GM12874 (cell line): ENCODE measurements at regions not wholly inside any gene's neighbourhood (a gene's known extent, or its start where the extent isn't known, plus 50 kb on each side); places are given as distances from the start of the nearest gene placed in this dataset.

Source experiments
- TF ChIP-seq, protein P1 (sequence below): IDR thresholded peaks from 2 replicates; pipeline ENCODE4 v1.5.1; 2011; ENCODE audit warnings: low read depth, mild to moderate bottlenecking, control low read depth, low read length, moderate library complexity; ENCODE audit not compliant: insufficient read depth

DNA sequence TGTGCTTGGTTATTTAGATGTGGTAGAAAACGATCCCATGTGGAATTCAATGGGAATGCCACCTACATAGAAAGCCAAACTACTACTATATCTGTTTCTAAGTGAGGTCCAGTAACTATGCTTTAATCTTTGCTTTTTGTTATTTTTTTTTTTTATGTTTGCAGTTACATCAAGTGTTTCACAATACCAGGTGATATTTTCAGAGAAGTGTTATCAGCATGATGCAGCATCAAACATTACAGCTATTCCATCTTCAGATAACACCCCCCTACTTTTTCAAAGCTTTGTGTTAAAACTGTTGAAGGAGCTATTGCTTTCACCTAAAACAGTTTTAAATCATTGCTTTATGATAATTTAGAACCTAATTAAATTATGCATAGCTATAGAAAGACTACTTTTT lies 163.8 kb upstream of the SLC16A7 start:
- TF ChIP-seq, protein P1, sequence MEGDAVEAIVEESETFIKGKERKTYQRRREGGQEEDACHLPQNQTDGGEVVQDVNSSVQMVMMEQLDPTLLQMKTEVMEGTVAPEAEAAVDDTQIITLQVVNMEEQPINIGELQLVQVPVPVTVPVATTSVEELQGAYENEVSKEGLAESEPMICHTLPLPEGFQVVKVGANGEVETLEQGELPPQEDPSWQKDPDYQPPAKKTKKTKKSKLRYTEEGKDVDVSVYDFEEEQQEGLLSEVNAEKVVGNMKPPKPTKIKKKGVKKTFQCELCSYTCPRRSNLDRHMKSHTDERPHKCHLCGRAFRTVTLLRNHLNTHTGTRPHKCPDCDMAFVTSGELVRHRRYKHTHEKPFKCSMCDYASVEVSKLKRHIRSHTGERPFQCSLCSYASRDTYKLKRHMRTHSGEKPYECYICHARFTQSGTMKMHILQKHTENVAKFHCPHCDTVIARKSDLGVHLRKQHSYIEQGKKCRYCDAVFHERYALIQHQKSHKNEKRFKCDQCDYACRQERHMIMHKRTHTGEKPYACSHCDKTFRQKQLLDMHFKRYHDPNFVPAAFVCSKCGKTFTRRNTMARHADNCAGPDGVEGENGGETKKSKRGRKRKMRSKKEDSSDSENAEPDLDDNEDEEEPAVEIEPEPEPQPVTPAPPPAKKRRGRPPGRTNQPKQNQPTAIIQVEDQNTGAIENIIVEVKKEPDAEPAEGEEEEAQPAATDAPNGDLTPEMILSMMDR = no peak

DNA sequence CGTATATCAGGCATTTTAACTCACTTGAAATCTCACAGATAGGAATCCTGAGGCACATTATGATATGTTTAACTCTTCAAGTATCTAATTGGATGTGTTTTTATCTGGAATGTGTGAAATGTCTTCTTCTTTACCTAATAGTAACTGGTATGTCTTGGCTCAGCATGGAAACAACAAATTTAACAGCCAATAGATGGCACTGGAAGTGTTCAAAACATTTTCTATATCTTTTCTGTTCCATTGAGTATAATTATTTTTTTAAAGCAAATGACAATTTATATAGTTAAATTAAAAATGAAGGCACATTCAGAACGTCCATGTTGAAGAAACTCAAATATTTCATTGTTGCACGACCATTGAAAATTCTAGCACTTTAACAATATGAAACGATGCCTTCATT lies 164.6 kb upstream of the SLC16A7 start:
- TF ChIP-seq, protein P1 = no peak

DNA sequence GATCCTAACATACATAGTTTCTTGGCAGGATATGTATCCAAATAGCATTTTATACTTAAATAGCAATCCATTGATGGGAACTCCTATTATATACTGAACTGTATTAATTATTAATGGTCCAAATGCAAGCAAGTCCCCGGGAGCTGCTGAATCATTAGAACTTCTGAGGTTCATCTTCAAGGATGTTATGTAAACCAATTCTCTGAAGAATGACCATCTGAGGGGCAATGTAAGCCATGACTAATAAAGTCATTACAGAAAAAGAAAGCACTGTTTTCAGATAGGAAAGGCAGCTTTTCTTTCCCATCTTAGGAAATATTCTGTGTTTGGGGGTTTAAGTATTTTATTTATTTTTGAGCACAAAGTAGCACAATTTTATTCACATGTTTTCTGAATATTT lies 166.1 kb upstream of the SLC16A7 start:
- TF ChIP-seq, protein P1 = no peak

DNA sequence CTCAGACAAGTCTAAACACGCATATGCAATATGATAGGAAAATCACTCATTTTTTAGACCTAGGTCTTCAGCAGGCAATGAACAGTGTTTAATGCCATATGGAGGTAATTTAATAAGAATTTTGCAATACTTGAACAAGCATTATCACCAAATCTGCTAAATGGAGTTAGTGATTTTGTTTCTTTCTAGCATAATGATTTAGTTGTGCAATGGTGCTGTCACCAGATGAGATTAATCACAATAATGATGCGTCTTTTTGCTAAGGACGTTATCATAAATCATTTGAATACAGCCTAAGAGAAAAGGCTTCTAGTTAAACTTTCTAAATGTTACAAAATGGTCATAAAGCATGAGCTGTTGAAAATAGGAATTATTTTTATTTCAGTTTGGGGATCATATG lies 170.0 kb upstream of the SLC16A7 start:
- TF ChIP-seq, protein P1 = no peak

DNA sequence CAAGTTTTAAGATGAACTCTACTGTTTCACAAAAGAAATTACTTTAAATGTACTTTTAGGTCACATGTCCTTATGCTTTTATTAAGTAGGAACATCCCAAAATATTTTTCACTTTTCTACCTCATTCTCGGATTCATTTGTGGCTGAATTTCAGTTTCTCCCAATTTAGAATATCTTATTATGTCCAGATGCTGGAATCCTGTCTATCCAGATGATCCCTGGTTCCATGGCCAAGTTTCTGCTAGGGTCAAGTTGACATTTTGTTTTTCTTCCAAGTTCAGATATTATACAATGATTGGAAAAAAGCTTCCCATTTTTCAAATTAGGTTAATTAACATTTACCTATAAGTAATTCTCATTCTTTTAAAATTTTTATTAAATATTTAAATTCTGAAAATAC lies 181.8 kb upstream of the SLC16A7 start:
- TF ChIP-seq, protein P1 = no peak

DNA sequence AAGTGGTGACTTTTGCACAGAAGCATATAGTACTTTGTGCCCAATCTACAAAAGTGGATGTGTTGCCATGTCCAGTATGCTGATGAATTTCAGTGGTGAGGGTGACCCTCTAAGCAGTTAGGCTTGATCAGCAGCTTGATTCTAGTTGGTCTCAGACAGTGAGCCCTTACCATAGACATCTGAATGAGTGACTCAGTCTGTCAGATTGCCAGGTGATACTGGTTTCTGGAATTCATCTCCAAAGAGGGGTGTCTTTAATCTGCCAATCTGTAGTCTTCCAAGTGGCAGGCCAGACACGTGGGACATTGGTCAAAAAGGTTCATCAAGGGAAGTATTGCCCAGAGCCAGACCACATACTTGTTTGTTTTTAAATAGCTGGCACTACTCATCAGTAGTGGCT lies 187.4 kb upstream of the SLC16A7 start:
- TF ChIP-seq, protein P1 = no peak

DNA sequence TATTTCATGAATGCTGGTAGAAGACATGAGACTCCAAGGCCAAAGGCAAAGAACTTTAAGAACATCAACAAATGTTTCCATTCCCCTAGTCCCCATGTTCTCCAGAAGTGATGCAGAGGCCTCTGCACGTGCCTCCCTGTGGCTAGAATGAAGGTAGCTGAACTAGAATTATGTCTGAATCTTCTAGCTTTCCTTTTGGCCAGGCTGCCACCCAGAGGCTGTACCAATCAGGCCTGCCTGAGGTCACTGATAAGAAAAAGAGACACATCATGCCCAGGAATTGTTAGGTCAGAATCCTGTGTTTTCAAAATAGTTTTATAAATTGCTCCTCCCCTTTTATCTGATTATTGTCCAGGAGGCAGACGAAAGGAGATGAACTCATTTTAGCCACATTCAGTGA lies 188.0 kb upstream of the SLC16A7 start:
- TF ChIP-seq, protein P1 = no peak

DNA sequence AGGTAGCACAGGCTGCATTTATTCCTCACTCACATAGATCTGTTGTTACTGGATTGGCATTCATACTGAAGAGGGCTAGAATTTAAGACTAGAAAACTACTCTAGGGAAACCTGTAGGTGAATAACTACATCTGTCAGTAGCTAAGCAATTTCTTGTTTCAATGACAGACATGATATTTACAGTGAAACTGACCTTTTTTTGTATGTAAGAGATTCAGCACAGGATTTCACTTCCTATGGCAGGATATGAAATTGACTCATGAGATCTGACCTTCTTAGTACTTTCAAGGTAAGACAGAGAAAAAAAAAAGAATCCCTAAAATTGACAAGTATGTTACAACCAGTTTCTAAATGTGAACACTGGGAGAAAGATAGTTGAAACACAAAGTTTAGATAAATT lies 189.8 kb upstream of the SLC16A7 start:
- TF ChIP-seq, protein P1 = no peak
